Neural cell (in vitro differentiated cells): ENCODE measurements at regions not wholly inside any gene's neighbourhood (a gene's known extent, or its start where the extent isn't known, plus 50 kb on each side); places are given as distances from the start of the nearest gene placed in this dataset.

ENCODE experiments used
- H2AFZ ChIP-seq: fragments of 200-600, 300-800 bp; sonication (generic), shearing (Covaris generic); 2 replicates; pipeline ENCODE4 v1.6.0; 2014; ENCODE audit warnings: low read depth, mild to moderate bottlenecking, antibody characterized with exemption, low read length, moderate library complexity
- H3F3A ChIP-seq: fragments of 200-600 bp; shearing (Covaris generic); 2 replicates; pipeline ENCODE4 v1.6.1; 2016; ENCODE audit warnings: mild to moderate bottlenecking, moderate library complexity, mixed read lengths, antibody characterized with exemption, low read length; ENCODE audit not compliant: insufficient read depth, poor library complexity, severe bottlenecking
- H3K27ac ChIP-seq: fragments of 200-600, 300-800 bp; sonication (generic), shearing (Covaris generic); 2 replicates; pipeline ENCODE4 v1.5.1; 2014; ENCODE audit warnings: mild to moderate bottlenecking, low read length, moderate library complexity
- H3K27me3 ChIP-seq: fragments of 300-800, 200-600 bp; sonication (generic), shearing (Covaris generic); 2 replicates; pipeline ENCODE4 v1.6.0; 2014; ENCODE audit warnings: mild to moderate bottlenecking, low read depth, low read length, moderate library complexity; ENCODE audit not compliant: insufficient read depth
- H3K36me3 ChIP-seq: fragments of 300-800, 200-600 bp; sonication (generic), shearing (Covaris generic); 2 replicates; pipeline ENCODE4 v1.5.1; 2014; ENCODE audit warnings: mild to moderate bottlenecking, antibody characterized with exemption, low read length, moderate library complexity; ENCODE audit not compliant: insufficient read depth
- H3K4me2 ChIP-seq: fragments of 300-800, 200-600 bp; sonication (generic), shearing (Covaris generic); 2 replicates; pipeline ENCODE4 v1.6.0; 2014; ENCODE audit warnings: mild to moderate bottlenecking, low read length
- H3K4me3 ChIP-seq: fragments of 300-800, 200-600 bp; sonication (generic), shearing (Covaris generic); 2 replicates; pipeline ENCODE4 v1.5.1; 2014; ENCODE audit warnings: mild to moderate bottlenecking, low read length, moderate library complexity
- H3K79me2 ChIP-seq: fragments of 200-600 bp; shearing (Covaris generic); replicated peaks from 2 replicates; pipeline ENCODE4 v1.6.0; 2014; ENCODE audit warnings: mild to moderate bottlenecking, low read length, moderate library complexity; ENCODE audit not compliant: insufficient read depth
- H3K9ac ChIP-seq: fragments of 300-800, 200-600 bp; sonication (generic), shearing (Covaris generic); 2 replicates; pipeline ENCODE4 v1.6.1; 2016; ENCODE audit warnings: mild to moderate bottlenecking, low read length, mixed read lengths
- H3K9me2 ChIP-seq: fragments of 200-600 bp; shearing (Covaris generic); 2 replicates; pipeline ENCODE4 v1.6.1; 2016; ENCODE audit warnings: mild to moderate bottlenecking, low read length, mixed read lengths; ENCODE audit not compliant: insufficient read depth
- H3K9me3 ChIP-seq: fragments of 200-600, 300-800 bp; sonication (generic), shearing (Covaris generic); 2 replicates; pipeline ENCODE4 v1.6.1; 2016; ENCODE audit warnings: mild to moderate bottlenecking, mixed run types, low read length, moderate library complexity, mixed read lengths
- H4K20me1 ChIP-seq: fragments of 200-600 bp; shearing (Covaris generic); 2 replicates; pipeline ENCODE4 v1.6.1; 2016; ENCODE audit warnings: mild to moderate bottlenecking, mixed run types; ENCODE audit not compliant: insufficient read depth
- EP300 ChIP-seq: fragments of 450-650 bp; conservative IDR thresholded peaks from 2 replicates; pipeline ENCODE4 v1.6.1; 2014; ENCODE audit warnings: antibody characterized with exemption, mild to moderate bottlenecking, moderate library complexity; ENCODE audit not compliant: poor library complexity, severe bottlenecking
- EZH2 ChIP-seq: fragments of 200-600, 300-800 bp; shearing (Covaris generic), sonication (generic); IDR thresholded peaks from 2 replicates; pipeline ENCODE4 v1.6.1; 2014; ENCODE audit warnings: antibody characterized with exemption, low read length, borderline replicate concordance, mild to moderate bottlenecking; ENCODE audit not compliant: insufficient read depth, poor library complexity, severe bottlenecking
- MXI1 ChIP-seq: fragments of 450-650 bp; conservative IDR thresholded peaks from 2 replicates; pipeline ENCODE4 v1.6.1; 2014; ENCODE audit warnings: antibody characterized with exemption, mild to moderate bottlenecking; ENCODE audit not compliant: poor library complexity, severe bottlenecking
- POLR2AphosphoS5 ChIP-seq: IDR thresholded peaks from 2 replicates; pipeline ENCODE4 v1.6.1; 2012
- RAD21 ChIP-seq: fragments of 450-650 bp; conservative IDR thresholded peaks from 2 replicates; pipeline ENCODE4 v1.6.1; 2014; ENCODE audit warnings: antibody characterized with exemption, mild to moderate bottlenecking, moderate library complexity
- SMC3 ChIP-seq: fragments of 450-650 bp; conservative IDR thresholded peaks from 2 replicates; pipeline ENCODE4 v1.6.1; 2014; ENCODE audit warnings: antibody characterized with exemption, mild to moderate bottlenecking, moderate library complexity; ENCODE audit not compliant: poor library complexity
- TAF1 ChIP-seq: IDR thresholded peaks from 2 replicates; pipeline ENCODE4 v1.6.1; 2012; ENCODE audit warnings: low read depth
- small RNA-seq, 3 experiments: library from RNA; depleted of rRNA; stranded (forward); fragments of <200 nt; gene quantifications; one replicate each; pipeline ENCODE3, GENCODE V24; 2012
- TF ChIP-seq, protein P1 (sequence below): IDR thresholded peaks from 2 replicates; pipeline ENCODE4 v1.6.1; 2012; ENCODE audit warnings: borderline replicate concordance
- TF ChIP-seq, protein P2 (sequence below): fragments of 450-650 bp; IDR thresholded peaks from 2 replicates; pipeline ENCODE4 v1.5.1; 2014; ENCODE audit warnings: antibody characterized with exemption, mild to moderate bottlenecking, moderate library complexity; ENCODE audit not compliant: poor library complexity, severe bottlenecking

DNA sequence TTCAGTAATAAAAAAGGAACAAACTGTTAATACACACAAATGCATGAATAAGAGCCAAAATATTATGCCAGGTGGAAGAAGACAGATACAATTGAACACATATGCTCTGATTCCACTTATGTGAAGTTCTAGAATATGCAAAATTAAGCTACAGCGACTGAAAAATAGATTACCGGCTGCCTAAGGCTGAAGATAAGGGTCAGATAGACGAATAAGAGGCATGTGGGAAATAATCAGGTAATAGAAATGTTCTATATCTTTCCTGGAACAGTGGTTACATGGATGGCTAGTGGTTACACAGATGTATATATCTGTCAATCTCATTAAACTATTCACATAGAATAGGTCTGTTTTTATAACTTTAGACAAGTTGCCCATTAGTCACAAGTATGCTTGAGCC is 51.9 kb upstream of the REG3G start:
- H3K4me2 ChIP-seq = no peak overlapping the region
- H3K9ac ChIP-seq = no peak overlapping the region
- H3K36me3 ChIP-seq = no peaks in the 10 kb centered on the region
- H3F3A ChIP-seq = no peaks in the 10 kb centered on the region
- H3K27me3 ChIP-seq = no peaks in the 10 kb centered on the region
- H3K9me3 ChIP-seq = no peaks in the 10 kb centered on the region
- TF ChIP-seq TAF1 = no peak
- no peak for TF ChIP-seq EP300
- no peak for TF ChIP-seq MXI1
- no peak for TF ChIP-seq RAD21
- TF ChIP-seq SMC3 = no peak
- no peak for TF ChIP-seq EZH2
- TF ChIP-seq, protein P1, sequence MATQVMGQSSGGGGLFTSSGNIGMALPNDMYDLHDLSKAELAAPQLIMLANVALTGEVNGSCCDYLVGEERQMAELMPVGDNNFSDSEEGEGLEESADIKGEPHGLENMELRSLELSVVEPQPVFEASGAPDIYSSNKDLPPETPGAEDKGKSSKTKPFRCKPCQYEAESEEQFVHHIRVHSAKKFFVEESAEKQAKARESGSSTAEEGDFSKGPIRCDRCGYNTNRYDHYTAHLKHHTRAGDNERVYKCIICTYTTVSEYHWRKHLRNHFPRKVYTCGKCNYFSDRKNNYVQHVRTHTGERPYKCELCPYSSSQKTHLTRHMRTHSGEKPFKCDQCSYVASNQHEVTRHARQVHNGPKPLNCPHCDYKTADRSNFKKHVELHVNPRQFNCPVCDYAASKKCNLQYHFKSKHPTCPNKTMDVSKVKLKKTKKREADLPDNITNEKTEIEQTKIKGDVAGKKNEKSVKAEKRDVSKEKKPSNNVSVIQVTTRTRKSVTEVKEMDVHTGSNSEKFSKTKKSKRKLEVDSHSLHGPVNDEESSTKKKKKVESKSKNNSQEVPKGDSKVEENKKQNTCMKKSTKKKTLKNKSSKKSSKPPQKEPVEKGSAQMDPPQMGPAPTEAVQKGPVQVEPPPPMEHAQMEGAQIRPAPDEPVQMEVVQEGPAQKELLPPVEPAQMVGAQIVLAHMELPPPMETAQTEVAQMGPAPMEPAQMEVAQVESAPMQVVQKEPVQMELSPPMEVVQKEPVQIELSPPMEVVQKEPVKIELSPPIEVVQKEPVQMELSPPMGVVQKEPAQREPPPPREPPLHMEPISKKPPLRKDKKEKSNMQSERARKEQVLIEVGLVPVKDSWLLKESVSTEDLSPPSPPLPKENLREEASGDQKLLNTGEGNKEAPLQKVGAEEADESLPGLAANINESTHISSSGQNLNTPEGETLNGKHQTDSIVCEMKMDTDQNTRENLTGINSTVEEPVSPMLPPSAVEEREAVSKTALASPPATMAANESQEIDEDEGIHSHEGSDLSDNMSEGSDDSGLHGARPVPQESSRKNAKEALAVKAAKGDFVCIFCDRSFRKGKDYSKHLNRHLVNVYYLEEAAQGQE = no peak
- TF ChIP-seq POLR2AphosphoS5 = no peak
- TF ChIP-seq, protein P2, sequence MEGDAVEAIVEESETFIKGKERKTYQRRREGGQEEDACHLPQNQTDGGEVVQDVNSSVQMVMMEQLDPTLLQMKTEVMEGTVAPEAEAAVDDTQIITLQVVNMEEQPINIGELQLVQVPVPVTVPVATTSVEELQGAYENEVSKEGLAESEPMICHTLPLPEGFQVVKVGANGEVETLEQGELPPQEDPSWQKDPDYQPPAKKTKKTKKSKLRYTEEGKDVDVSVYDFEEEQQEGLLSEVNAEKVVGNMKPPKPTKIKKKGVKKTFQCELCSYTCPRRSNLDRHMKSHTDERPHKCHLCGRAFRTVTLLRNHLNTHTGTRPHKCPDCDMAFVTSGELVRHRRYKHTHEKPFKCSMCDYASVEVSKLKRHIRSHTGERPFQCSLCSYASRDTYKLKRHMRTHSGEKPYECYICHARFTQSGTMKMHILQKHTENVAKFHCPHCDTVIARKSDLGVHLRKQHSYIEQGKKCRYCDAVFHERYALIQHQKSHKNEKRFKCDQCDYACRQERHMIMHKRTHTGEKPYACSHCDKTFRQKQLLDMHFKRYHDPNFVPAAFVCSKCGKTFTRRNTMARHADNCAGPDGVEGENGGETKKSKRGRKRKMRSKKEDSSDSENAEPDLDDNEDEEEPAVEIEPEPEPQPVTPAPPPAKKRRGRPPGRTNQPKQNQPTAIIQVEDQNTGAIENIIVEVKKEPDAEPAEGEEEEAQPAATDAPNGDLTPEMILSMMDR = no peak
- H3K4me3 ChIP-seq = no peak overlapping the region
- H2AFZ ChIP-seq = no peak overlapping the region
- no peaks in the 10 kb centered on the region for H3K79me2 ChIP-seq
- H3K27ac ChIP-seq = no peak overlapping the region
- no peaks in the 10 kb centered on the region for H4K20me1 ChIP-seq
- H3K9me2 ChIP-seq = no peaks in the 10 kb centered on the region

Small RNAs in the stretch of these regions (small RNA-seq; reads per million reads assigned to genes)
- gene RNU6-812P = 0 reads per million in 3 experiments
- 0 reads per million in 3 experiments for gene RNU6-827P
